ENCODE measurements at regions not wholly inside any gene's neighbourhood (a gene's known extent, or its start where the extent isn't known, plus 50 kb on each side); places are given as distances from the start of the nearest gene placed in this dataset.

DNA sequence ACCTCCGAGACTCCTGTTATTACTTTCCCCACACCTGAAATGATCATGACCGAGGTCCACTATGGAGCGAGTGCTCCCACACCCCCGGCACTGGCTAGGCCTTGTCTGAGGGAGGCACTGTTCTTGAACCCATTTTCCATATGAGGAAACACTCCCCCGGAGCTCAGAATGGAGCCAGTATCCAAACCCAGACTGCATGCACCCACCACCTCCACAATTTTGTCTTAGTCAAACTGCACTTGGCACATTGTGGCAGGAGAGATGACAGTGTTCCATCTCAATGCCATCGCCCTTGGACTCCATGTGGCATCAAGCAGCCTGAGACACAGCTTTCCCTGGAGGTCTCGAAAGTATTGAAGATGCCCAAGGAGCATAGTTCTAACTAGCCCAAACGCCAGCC is 154.1 kb downstream of the NUP210 start:
- no peak for DNase-seq

DNA sequence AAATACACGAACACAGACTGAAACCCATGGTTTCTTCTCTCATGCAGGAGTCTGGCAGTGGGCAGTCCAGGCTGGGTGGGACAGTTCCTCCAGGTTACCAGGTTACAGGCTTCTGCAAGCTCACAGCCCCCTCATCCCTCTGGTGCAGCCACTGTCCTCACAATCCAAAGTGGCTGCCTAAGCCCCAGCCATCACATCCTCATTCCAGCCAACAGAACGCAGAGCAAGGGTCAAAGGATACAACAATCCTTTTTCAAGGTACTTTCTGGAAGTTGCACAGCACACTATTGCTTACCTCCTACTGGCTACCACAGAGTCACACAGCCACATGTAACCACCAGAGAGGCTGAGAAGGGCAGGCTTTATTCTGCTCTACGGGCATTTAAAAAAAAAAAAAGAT is 154.6 kb downstream of the NUP210 start:
- no peak for DNase-seq

DNA sequence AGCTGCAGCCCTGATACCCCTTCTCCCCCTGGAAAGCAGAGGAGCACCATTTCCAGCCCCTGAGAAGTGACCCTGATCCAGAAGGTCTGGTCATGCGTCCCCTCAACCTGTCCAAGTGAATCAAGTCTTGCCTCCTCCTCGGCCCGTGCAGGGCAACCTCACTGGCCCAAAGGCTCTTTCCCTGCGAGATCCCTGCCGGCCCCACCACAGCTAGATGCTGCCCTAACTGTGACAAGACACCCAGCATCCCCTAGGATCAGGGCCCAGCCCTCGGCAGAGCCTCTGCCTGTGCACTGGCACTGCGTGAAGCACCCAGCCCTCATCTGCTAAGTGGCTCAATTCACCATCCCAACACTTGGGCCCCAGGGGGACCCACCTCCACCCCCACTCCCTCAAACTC is 155.1 kb downstream of the NUP210 start:
- no peak for DNase-seq

DNA sequence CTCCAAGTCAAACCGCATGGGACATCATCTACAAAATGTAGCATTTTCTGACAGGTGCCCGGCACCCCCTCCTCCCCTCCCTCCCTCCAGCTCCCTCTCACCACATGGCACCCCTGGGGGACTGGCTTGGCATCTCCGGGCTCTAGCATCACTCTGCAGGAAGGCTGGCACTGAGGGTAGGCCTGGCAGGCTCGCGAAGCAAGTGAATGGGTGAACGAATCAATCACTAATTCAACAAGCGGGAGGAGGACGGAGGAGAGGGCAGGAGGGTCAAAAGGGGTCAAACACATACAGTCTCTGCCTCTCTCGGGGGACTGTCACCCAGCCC is 155.7 kb downstream of the NUP210 start:
- no peak for DNase-seq

DNA sequence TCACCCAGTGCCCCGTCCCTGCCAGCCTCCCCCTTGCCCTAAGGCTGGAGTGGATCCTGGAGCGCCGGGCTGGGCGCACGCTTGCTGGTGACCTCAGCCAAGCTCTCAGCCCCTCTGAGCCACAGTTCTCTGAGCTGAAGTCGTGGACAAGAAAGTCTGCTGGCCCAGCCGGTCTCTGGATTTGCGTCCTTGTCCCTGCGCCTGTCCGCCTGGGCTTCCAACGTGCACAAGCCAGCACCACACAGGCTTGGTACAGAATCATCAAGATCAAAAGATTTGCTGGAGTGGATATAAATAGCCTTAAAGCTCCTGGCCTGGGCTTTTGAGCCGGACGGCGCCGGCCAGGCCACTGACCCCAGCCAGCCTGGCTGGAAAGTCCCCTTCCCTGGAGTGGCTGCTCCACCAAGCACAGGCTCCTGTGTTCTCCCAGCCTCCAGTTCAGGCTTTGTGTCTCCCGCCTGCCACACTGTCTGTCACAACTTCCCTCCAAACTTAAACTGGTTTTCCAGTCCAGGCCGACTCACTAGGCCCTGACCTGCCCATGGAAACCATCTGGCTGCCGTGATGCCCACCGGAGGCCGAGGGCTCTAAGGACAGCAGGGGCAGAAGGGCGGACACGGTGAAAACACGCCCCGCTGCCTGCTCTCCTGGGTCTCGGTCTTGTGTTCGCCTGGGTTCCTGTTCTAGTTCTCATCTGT is 156.2 kb downstream of the NUP210 start:
- no peak for DNase-seq

DNA sequence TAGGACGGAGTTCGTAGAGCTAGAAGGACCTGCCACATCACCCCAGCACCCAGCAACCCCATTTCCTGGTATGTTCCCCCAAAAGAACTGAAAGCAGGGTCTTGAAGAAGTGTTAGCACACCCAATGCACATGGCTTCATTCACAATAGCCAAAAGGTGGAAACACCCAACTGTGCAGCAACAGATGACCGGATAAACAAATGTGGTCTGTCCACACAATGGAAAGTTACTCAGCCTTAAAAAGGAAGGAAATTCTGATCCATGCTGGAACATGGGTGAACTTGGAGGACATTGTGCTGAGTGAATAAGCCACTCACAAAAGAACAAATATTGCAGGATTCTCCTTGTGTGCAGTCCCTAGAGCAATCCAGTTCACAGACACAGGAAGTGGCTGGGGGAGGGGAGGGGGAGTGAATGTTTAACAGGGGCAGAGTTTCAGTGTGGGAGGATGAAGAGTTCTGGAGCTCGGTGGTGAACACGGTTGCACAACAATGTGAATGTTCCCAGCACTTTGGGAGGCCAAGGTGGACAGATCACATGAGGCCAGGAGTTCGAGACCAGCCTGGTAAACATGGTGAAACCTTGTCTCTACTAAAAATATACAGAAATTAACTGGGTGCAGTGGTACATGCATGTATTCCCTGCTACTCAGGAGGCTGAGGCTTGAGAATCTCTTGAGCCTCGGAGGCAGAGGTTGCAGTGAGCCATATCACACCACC is 157.5 kb downstream of the NUP210 start:
- no peak for DNase-seq

DNA sequence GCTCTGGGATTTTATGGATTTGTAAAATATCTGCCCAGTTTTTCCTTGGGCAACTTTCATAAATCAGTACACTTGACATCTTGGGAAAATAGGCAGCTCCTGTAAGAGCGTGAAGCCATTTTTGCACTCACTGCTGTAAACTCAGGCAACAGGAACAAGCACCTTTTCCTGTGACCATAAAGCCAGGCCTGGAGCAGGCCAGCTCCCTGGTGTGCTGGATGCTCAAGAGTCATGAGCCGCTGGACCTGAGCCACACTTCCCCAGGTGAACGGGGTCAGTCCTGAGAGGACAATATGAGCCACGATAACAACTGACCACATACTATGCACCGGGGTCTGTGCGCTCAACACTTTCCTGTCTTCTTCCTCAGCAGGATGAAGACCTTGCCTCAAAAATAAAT is 158.2 kb downstream of the NUP210 start:
- DNase-seq: no peak

DNA sequence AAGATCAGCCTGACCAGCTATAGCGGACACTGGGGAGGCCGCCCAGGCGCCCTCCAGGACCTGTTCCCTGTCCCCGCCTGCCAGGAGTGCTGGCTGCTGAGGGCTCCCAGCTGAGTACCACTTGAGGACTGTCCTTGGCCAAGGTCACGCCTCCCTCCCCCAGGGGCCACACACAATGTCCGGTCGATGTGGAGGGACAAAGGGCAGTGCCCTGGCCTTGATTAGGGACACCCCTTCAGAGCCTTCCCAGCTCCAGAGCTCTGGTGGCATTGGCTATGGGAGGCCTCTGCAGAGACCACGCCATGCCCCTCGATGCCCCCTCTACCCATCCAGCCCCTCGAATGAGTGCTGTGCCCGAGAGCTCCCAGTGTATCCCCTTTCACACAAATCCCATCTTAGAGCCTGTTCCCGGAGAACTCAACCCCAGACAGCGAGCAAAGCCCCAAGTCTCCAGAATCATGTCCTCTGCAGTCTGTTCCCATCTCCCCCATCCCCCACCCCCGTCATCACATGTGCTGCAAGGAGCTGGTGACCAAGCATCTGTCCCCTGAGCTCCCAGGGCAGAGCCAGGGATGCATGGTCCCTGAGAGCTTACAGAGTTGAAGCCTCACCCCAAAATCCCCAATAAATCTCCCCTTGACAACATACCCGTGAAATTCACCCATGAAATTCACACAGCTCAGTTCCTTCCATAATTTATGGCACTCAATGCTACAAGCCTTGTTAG is 158.9 kb downstream of the NUP210 start:
- no peak for DNase-seq

DNA sequence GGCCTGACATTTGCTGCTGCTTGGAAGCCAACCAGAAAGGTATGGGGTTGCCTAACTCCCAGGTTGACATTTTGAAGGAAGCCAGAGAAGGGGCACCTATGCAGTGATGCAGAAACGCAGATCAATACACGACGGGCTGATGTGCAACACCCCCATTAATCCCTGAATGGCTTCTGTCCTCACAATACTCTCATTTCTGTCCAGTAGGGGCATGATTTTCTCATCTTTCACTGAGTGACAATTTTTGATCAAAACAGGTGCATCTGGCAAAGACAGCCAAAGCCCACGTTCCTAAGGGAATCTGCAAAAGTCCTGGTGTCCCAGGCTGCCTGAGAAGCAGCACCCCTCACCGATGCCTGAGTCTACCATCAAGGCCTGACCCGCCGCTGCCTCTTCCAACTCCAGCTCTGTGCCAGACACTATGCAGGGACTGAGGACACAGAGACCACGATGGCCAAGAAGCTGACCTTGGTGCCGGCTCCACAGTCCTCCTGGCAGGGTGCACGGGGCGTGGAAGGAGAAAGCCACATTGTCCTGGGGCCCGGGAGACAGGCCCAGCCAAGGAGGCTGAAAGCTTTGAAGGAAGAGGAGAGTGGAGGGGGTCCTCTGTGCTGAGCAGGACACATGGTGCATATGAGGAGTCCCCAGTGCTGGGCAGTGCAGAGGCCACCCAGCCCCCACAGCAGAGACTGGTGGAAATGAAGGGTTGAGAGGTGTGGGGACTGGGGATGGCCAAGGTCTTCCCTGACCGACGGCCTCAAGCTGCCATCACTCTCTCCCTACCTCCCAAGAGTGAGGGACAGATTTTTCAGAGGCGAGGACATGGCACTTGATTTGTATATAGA is 159.6 kb downstream of the NUP210 start:
- DNase-seq: no peak

DNA sequence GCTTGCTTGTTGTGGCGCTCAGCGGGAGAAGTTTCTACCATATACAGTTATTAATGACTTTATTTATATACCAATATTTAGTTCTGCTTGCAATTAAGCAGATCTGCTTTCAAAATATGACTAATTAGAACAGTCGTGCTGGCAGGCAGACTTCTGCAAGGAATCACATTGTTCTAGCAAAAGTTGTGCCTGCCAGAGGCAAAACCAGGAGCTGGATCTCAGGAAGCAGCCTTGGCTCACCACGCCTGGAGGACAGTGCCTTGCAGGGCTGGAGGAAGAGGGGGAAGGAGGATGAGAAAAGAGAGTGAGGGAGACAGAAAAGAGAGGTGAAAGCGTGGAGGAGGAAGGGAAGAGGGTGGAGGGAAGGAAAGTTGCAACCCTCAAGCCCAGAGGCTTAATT is 160.3 kb downstream of the NUP210 start:
- DNase-seq: no peak

DNA sequence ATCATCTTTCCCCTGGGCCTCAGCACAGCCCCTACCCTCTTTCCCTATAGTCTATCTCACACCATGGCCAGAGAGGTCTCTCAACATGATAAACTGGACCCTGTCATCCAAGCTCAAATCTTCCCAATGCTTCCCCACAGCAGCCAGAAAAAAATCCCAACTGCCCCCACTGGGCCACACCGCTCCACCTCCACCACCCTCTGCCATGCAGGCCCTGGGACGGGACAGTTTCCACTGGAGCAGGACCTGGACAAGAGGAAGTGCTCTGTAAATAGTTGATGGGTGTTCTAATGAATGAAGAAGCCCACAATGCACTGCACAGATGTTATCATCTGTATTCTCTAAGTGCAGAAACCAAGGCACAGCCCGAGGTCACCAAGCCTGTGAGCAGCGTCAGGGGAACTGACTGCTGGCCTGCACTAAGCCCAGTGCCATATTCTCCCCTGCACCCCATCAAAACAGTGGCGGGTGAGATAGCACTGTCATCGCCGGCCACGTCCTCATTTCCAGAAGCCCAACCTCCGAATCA is 161.1 kb downstream of the NUP210 start:
- no peak for DNase-seq

DNA sequence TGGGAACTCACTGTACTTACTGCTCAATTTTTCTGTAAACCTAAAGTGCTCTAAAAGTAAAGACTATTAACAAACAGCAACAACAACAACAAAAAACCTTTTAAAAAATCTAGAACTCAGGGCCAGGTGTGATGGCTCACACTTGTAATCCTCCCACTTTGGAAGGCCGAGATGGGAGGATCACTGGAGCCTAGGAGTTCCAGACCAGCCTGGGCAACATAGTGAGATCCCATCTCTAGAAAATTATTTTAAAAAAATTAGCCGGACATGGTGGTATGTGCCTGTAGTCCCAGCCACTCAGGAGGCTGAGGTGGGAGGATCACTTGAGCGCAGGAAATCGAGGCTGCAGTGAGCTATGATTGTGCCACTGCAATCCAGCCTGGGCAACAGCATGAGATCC is 161.8 kb downstream of the NUP210 start:
- DNase-seq: no peak

DNA sequence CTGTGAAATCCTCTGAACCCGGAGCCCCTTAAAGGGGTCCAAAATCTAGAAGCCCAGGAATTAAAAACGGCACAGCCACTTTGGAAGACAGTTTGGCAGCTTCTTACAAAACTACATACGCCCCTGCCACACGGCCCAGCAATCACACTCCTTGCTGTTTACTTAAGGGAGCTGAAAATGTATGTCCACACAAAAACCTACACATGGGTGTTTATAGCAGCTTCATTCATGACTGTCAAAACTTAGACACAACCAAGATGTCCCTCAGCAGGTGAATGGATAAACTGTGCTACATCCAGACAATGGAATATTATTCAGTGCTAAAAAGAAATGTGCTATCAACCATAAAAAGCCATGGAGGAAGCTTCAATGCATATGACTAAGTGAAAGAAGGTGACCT is 162.5 kb downstream of the NUP210 start:
- no peak for DNase-seq

DNA sequence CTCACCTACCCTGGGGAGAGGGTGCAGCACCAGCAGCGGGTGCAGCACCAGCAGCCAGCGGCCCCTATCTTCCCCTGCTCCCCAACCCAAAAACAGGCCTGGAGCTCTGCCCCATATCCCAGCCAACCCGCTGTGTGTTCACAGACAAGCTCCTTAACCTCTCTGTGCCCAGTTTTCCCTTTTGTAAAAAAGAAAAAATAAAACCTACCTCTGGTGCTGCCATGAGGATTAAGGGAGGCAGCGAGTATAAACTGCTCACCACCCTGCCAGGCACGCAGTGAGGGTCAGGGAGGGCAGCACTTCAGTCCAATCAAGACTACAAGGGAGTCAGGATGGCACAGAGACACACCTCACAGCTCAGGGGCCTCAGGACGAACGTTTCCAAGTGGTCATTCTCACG is 163.3 kb downstream of the NUP210 start:
- DNase-seq: no peak

DNA sequence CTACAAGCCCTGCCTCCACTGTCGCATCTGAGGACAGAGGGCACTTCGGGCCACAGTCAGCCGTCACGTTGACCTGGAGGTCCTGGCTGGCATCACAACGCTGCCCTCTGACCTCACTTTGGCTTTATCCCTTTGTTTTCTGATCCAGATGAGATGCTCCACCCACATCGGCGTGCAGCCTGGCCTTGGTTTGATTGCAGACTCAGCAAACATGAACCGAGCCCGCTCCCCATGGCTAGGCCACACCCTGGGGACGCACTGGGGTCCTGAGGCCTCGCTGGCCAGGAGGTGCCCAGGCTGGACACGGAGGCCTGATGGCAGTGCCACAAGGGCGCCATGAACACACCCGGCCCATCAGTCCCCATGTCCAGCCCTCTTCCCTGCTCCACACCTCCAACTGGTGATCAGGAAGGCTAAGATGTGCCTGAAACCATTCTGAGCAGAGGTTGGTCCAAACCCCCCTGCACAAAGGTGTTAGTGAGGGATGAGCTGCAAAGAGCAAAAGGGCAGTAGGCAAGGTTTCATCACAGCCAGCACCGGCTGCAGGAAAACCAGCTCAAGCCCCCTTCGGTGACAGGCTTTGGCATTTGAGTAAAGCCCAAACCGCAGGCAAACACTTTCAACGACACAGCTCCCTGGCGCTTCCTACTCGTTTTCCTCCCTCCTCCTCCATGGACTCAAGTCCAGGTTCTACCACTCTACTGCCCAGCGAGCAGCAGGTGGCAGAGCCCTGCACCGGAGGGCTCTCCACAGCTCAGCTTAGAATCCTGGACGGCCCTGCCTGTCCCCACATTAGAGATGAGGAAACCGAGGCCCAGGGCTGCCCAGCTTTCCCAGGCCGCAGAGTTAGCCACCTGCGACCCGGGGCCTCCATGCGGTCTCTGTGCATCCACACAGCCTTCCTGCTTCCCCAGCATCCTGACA is 165.8 kb downstream of the NUP210 start:
- no peak for DNase-seq

DNA sequence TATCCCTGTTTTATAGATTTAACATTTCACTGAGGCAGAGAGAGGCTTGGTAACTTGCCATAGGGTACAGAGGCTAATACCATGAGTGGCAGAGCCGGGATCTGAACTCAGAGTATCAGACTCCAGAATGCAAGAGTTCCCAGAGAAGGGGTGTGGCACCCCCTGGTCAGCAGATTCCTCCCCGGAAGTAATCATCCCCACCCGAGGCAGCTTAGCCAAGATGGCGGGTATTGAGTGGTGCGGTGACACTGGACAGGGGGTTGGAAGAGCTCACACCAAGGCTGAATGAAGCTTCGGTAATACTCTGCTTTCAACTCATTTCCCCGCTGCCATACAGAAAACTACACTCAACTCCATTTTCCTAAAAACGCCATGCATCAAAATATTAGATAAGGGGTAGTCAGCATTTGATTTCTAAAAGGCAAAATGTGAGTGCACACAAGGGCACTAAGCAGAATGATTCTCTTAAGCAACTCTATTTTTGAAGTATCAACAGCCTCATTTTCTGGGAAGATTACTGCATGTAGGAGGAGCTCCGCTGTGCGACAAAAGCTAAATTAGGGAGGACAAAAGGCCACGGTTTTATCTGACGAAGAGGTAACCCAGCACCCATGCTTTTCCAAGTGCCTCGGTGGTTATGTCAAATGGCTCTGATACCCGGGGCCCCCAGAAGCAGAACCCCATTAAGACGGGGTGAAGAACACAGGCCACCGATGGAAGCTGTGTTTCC is 166.7 kb downstream of the NUP210 start:
- no peak for DNase-seq

DNA sequence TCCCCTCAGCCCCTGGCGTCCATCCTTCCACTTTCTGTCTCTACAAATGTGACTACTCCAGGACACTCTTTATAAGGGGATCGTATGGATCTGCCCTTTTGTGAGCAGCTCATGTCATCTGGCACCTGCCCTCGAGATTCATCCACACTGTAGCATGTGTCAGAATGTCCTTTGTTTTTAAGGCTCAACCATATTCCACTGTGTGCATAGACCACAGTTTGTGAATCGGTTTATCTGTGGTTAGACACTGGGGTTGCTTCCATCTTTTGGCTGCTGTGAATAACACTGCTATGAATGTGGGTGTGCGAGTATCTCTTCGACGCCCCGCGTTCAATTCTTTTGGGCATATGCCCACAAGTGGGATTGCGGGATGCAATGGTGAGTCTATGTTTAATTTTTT is 167.9 kb downstream of the NUP210 start:
- no peak for DNase-seq

DNA sequence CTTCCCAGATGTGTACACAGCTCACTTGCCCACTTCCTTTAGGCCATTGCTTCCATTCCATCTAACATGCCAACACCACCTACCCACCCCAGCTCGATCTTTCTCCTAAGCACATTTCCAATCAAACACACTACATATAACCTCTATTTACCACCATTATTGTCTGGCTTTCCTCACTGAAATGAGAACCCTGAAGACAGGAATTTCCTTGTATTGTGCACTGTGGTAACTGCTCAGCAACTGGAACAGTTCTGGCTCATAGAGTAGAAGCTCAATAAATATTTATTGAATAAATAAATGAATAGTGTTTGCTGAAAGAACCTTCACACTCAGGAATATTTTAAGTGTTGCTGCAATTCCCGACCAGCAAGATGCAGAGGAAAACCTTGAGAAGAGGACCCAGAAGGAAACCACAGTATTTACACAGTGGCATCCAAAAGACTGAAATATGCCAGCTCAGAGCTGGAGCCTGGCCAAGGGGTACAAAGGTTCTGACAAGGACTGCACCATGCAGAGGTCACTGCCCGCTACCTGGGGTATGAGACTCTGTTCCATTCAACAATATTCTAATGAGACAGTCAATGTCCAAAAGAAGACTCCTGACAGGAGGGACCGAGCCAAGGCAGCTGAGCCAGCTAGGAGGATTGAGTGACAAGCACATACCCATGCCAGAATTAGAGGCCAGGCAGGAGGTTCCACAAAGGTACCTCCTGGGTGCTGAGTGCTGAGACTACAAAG is 168.8 kb downstream of the NUP210 start:
- no peak for DNase-seq

DNA sequence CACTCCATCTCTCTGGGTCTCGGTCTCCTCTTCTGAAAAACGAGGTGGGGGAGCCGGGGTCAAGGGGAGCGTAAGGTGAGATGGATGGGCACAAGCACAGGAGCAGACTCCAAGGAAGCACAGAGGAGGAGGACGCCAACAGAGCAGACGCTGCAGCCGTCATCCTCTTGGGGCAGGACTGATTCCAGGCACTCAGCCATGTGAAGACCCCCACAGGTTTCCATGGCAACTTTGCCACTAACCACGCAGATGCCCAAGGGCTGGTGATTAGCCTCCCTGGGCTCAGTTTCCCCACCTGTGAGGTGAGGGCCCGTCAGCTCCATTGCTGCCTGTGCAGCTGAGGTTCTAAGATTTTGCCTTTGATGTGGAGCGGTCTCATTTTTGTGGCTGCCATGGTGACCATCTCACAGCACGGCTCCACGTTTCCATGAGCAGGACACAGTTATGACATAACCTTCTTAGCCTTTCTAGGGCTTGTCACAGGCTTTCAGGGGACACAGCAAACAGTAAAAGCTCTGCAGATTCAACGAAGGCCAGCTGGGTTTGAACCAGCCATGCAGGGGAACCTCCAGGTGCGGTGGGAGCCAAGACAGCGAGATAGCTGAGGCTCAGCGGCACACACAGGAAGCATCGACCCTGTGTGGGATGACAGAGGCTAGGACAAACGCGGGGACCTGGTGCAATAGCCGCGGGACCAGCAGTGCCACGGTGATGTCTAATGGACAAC is 170.3 kb downstream of the NUP210 start:
- no peak for DNase-seq

DNA sequence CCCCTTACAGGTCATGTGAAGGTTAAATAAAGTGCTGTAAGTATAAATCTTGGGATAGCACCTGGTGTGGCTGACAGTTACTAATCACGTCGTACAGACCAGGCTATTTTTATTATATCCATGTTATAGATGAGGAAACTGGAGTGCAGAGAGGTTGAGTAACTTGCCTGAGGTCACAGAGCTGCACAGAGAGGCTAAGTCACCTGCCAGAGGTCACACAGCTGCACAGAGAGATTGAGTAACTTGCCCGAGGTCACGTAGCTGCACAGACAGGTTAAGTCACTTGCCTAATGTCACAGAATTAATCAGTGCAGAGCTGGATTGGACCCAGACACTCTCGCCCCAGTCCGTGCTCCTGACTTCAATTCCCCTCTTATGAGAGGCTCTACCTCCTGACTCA is 171.5 kb downstream of the NUP210 start:
- no peak for DNase-seq
